ENCODE measurements at regions not wholly inside any gene's neighbourhood (a gene's known extent, or its start where the extent isn't known, plus 50 kb on each side); places are given as distances from the start of the nearest gene placed in this dataset.
"Not testable (repeated sequence)": the region's sequence is repeated elsewhere in the genome, so short reads cannot be mapped to it uniquely, and the experiment has no call there.

- WGBS (ENCODE audit: insufficient coverage, insufficient replicate concordance, low lambda C conversion rate, missing lambda C conversion rate): 49% methylated on average over 22 of the region's 48 CpGs
- DNase-seq (ENCODE audit: low read depth, low spot score); H3K9me3 ChIP-seq (replicated peaks; ENCODE audit: control insufficient read depth, insufficient read depth, low read length); ATAC-seq; SMC1A ChIA-PET (ENCODE audit: uncharacterized antibody, unreplicated experiment); H3K79me2 ChIP-seq (ENCODE audit: control insufficient read depth, insufficient read depth, low read length); H3K27ac ChIP-seq (ENCODE audit: control insufficient read depth, insufficient read depth); H4K20me1 ChIP-seq (ENCODE audit: control insufficient read depth, insufficient read depth); H2AFZ ChIP-seq (ENCODE audit: control insufficient read depth, low read depth, low read length); intact Hi-C loops (cut with micrococcal nuclease; ENCODE audit: unreplicated experiment); H3K4me3 ChIP-seq; H3K9ac ChIP-seq (ENCODE audit: control insufficient read depth, insufficient read depth, low read length); H3K27me3 ChIP-seq (replicated peaks in 1 of 2; ENCODE audit: control insufficient read depth in 2 of 2, insufficient read depth in 2 of 2, low read length in 1 of 2); in situ Hi-C loops (cut with MboI); RAD21 ChIA-PET (ENCODE audit: unreplicated experiment); H3K4me1 ChIP-seq (ENCODE audit: control insufficient read depth, insufficient read depth, low read length); CTCF ChIA-PET; BruUV-seq (replicated peaks); H3K4me2 ChIP-seq (ENCODE audit: control insufficient read depth, insufficient read depth); POLR2A ChIA-PET; FAIRE-seq; H3K36me3 ChIP-seq (ENCODE audit: control insufficient read depth in 2 of 2, insufficient read depth in 2 of 2, low read length in 1 of 2): not testable (repeated sequence)
Observed at GRCh38 chr4:49519150-49520035, 533.3 kb downstream of the CWH43 start.

- intact Hi-C loops (cut with micrococcal nuclease; ENCODE audit: unreplicated experiment): not testable (repeated sequence)
Observed at GRCh38 chr4:49523816-49524765, 538.0 kb downstream of the CWH43 start.

GRCh38 chr4:49558916-49559676 is 573.0 kb downstream of the CWH43 start:
- 10% methylated on average over 5 of the region's 5 CpGs for WGBS (ENCODE audit: insufficient coverage, insufficient replicate concordance, low lambda C conversion rate, missing lambda C conversion rate)
- H3K27ac ChIP-seq (ENCODE audit: control insufficient read depth, insufficient read depth); FAIRE-seq; H3K4me3 ChIP-seq; CTCF ChIA-PET; BruUV-seq (replicated peaks); H3K9ac ChIP-seq (ENCODE audit: control insufficient read depth, insufficient read depth, low read length); DNase-seq (ENCODE audit: low read depth, low spot score); RAD21 ChIA-PET (ENCODE audit: unreplicated experiment); H2AFZ ChIP-seq (ENCODE audit: control insufficient read depth, low read depth, low read length); H3K27me3 ChIP-seq (replicated peaks in 1 of 2; ENCODE audit: control insufficient read depth in 2 of 2, insufficient read depth in 2 of 2, low read length in 1 of 2); H3K9me3 ChIP-seq (replicated peaks; ENCODE audit: control insufficient read depth, insufficient read depth, low read length); H4K20me1 ChIP-seq (ENCODE audit: control insufficient read depth, insufficient read depth); POLR2A ChIA-PET; H3K4me2 ChIP-seq (ENCODE audit: control insufficient read depth, insufficient read depth); ATAC-seq; SMC1A ChIA-PET (ENCODE audit: uncharacterized antibody, unreplicated experiment); intact Hi-C loops (cut with micrococcal nuclease; ENCODE audit: unreplicated experiment); H3K36me3 ChIP-seq (ENCODE audit: control insufficient read depth in 2 of 2, insufficient read depth in 2 of 2, low read length in 1 of 2); H3K79me2 ChIP-seq (ENCODE audit: control insufficient read depth, insufficient read depth, low read length); in situ Hi-C loops (cut with MboI); H3K4me1 ChIP-seq (ENCODE audit: control insufficient read depth, insufficient read depth, low read length): not testable (repeated sequence)

More at GRCh38 chr4:49523816-49524765, 538.0 kb downstream of the CWH43 start:
- H3K4me1 ChIP-seq (ENCODE audit: control insufficient read depth, insufficient read depth, low read length); H3K79me2 ChIP-seq (ENCODE audit: control insufficient read depth, insufficient read depth, low read length); CTCF ChIA-PET; H4K20me1 ChIP-seq (ENCODE audit: control insufficient read depth, insufficient read depth); H3K9me3 ChIP-seq (replicated peaks; ENCODE audit: control insufficient read depth, insufficient read depth, low read length); H3K36me3 ChIP-seq (ENCODE audit: control insufficient read depth in 2 of 2, insufficient read depth in 2 of 2, low read length in 1 of 2); ATAC-seq; H3K4me3 ChIP-seq; POLR2A ChIA-PET; SMC1A ChIA-PET (ENCODE audit: uncharacterized antibody, unreplicated experiment); BruUV-seq (replicated peaks); H3K9ac ChIP-seq (ENCODE audit: control insufficient read depth, insufficient read depth, low read length); FAIRE-seq; H3K27me3 ChIP-seq (replicated peaks in 1 of 2; ENCODE audit: control insufficient read depth in 2 of 2, insufficient read depth in 2 of 2, low read length in 1 of 2); H2AFZ ChIP-seq (ENCODE audit: control insufficient read depth, low read depth, low read length); H3K27ac ChIP-seq (ENCODE audit: control insufficient read depth, insufficient read depth); RAD21 ChIA-PET (ENCODE audit: unreplicated experiment); in situ Hi-C loops (cut with MboI); H3K4me2 ChIP-seq (ENCODE audit: control insufficient read depth, insufficient read depth); DNase-seq (ENCODE audit: low read depth, low spot score): not testable (repeated sequence)
- 46% methylated on average over 39 of the region's 55 CpGs for WGBS (ENCODE audit: insufficient coverage, insufficient replicate concordance, low lambda C conversion rate, missing lambda C conversion rate)
